Lower leg skin (tissue), 3 donors: ENCODE measurements at regions not wholly inside any gene's neighbourhood (a gene's known extent, or its start where the extent isn't known, plus 50 kb on each side); places are given as distances from the start of the nearest gene placed in this dataset.

Experiments
- CTCF ChIP-seq, 3 donors: fragments of 450-650 bp; IDR thresholded peaks; one replicate each; pipeline ENCODE4 v1.5.1; 2016; ENCODE audit warnings: antibody characterized with exemption in 3 of 3, mild to moderate bottlenecking in 3 of 3, moderate library complexity in 2 of 3
- POLR2A ChIP-seq, 2 donors: fragments of 450-650 bp; IDR thresholded peaks; one replicate each; pipeline ENCODE4 v1.6.1; 2016 to 2017; ENCODE audit warnings: antibody characterized with exemption in 2 of 2, mild to moderate bottlenecking in 1 of 2, moderate library complexity in 1 of 2

GRCh38 chr15:66905185-66905584, 160.2 kb upstream of the SMAD3 start:
- TF ChIP-seq CTCF (IDR thresholded peaks at IDR 0.05): no peak
- TF ChIP-seq POLR2A (IDR thresholded peaks at IDR 0.05): no peak
